ENCODE measurements at regions not wholly inside any gene's neighbourhood (a gene's known extent, or its start where the extent isn't known, plus 50 kb on each side); places are given as distances from the start of the nearest gene placed in this dataset.

DNA sequence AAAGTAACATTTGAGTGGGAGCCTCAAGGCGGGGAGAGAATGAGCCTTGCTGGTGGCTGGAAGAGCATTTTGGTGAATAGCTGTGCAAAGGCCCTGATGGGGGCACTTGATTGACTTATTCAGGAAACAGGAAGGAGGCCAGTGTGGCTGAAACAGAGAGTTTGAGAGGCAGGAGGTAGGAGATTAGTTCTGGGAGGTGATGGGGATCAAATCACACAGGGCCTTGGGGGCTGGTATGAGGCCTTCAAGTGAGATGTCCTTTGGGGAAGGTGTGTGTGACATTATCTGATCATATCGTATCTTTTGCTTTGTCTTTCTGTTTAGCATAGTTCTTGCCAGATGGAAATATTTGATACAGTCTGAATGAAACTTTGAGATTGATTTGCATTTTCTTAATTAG is 172.3 kb downstream of the TENT4A start:
- no peak for DNase-seq (ENCODE audit: low read depth)

DNA sequence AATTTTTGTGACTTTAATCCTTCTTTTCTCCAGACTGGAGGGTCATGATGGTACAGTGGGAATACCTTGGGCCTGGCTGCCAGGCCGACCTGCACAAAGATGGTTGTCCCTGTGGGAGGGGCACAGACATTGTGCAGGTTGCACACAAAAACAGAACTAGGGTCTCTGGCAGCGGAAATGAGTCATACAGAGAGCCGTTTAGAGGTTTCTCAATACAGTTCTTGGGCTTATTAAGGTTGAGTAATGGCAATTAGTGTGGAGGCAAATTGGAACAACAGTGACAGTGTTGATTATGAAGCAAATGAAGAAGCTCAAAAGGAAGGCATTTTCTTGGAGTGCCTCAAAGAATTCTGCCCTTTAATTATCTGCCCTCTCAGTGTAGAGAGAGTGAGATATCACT is 173.6 kb downstream of the TENT4A start:
- TF ChIP-seq, protein P1, sequence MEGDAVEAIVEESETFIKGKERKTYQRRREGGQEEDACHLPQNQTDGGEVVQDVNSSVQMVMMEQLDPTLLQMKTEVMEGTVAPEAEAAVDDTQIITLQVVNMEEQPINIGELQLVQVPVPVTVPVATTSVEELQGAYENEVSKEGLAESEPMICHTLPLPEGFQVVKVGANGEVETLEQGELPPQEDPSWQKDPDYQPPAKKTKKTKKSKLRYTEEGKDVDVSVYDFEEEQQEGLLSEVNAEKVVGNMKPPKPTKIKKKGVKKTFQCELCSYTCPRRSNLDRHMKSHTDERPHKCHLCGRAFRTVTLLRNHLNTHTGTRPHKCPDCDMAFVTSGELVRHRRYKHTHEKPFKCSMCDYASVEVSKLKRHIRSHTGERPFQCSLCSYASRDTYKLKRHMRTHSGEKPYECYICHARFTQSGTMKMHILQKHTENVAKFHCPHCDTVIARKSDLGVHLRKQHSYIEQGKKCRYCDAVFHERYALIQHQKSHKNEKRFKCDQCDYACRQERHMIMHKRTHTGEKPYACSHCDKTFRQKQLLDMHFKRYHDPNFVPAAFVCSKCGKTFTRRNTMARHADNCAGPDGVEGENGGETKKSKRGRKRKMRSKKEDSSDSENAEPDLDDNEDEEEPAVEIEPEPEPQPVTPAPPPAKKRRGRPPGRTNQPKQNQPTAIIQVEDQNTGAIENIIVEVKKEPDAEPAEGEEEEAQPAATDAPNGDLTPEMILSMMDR (IDR thresholded peaks at IDR 0.05; ENCODE audit: insufficient read depth, low read depth, low read length, missing control alignments) = no peak
- DNase-seq (ENCODE audit: low read depth) = no peak
- H3K4me3 ChIP-seq (ENCODE audit: low read depth, low read length) = no peak overlapping the region

More for the DNA sequence above, 172.3 kb downstream of the TENT4A start:
- TF ChIP-seq, protein P1 (IDR thresholded peaks at IDR 0.05; ENCODE audit: insufficient read depth, low read depth, low read length, missing control alignments) = no peak
- H3K4me3 ChIP-seq (ENCODE audit: low read depth, low read length) = no peak overlapping the region

- TF ChIP-seq, protein P1 (IDR thresholded peaks at IDR 0.05; ENCODE audit: insufficient read depth, low read depth, low read length, missing control alignments) = no peak
- DNase-seq (ENCODE audit: low read depth) = no peak
- no peak overlapping the region for H3K4me3 ChIP-seq (ENCODE audit: low read depth, low read length)
These were observed 175.8 kb downstream of the TENT4A start for GRCh38 chr5:6889030-6889429.

DNA sequence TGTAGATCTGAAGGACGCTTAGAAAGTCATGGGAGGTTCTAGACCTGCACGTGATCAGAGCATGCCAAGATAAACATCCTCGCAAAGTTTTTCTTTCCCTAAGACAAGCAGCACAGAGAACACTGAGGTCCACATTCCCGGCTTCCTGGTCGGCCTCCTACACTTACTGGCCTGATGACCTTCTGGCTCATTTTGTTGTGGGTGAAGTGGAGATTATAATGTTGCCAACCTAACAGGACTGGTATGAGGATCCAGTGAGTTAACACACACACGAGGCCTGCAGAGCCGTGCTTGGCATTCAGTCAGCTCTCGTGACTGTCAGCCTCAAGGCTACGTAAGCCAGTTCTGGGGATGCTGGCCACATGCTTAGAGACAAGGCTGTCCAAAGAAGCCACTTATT is 186.0 kb downstream of the TENT4A start:
- TF ChIP-seq, protein P1 (IDR thresholded peaks at IDR 0.05; ENCODE audit: insufficient read depth, low read depth, low read length, missing control alignments) = no peak
- DNase-seq (ENCODE audit: low read depth) = no peak
- no peak overlapping the region for H3K4me3 ChIP-seq (ENCODE audit: low read depth, low read length)

GRCh38 chr5:6900247-6901227 is 187.3 kb downstream of the TENT4A start:
- DNase-seq (ENCODE audit: low read depth) = no peak
- TF ChIP-seq, protein P1 (IDR thresholded peaks at IDR 0.05; ENCODE audit: insufficient read depth, low read depth, low read length, missing control alignments) = no peak
- H3K4me3 ChIP-seq (ENCODE audit: low read depth, low read length) = no peak overlapping the region

DNA sequence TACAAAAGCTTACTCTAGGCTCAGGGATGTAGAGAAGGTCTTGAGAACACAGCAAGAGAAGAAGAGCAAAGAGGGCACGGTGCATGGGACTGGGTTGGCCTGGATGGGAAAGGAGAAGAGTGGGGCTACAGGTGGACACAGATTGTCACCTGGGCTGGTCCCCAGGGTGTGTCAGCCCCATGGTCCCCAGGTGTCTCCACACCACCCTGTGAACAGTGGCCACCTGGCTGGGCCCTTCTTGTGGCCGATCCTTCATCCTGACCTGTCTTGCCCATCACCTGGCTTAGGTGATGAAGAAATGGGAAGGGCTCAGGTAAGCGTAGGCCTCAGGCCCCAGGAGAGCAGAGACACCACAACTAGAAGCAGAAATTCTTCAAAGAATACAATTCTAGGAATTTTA is 188.9 kb downstream of the TENT4A start:
- DNase-seq (ENCODE audit: low read depth) = no peak
- H3K4me3 ChIP-seq (ENCODE audit: low read depth, low read length) = no peak overlapping the region
- TF ChIP-seq, protein P1 (IDR thresholded peaks at IDR 0.05; ENCODE audit: insufficient read depth, low read depth, low read length, missing control alignments) = no peak

Data from GM12865 (cell line).